ENCODE measurements at regions not wholly inside any gene's neighbourhood (a gene's known extent, or its start where the extent isn't known, plus 50 kb on each side); places are given as distances from the start of the nearest gene placed in this dataset.

GRCh38 chr3:86225461-86225860 is 765.5 kb downstream of the VGLL3 start:
- TF ChIP-seq CTCF (conservative IDR thresholded peaks at IDR 0.05; ENCODE audit: low read depth, low read length) (no peak), EZH2 (IDR thresholded peaks at IDR 0.05; ENCODE audit: low read length, unreplicated experiment) (no peak), EZH2phosphoT487 (IDR thresholded peaks at IDR 0.05; ENCODE audit: borderline replicate concordance, low read length) (no peak)
